Stimulated activated CD4-positive, alpha-beta T cell treated with anti-CD3 and anti-CD28 coated beads, Interleukin-4, amount 100 ng/mL, for 1 hour (primary cell): ENCODE measurements at regions not wholly inside any gene's neighbourhood (a gene's known extent, or its start where the extent isn't known, plus 50 kb on each side); places are given as distances from the start of the nearest gene placed in this dataset.

Experiments
- DNase-seq: peaks from one replicate; pipeline ENCODE4 v3.0.0-alpha.2; 2020

DNA sequence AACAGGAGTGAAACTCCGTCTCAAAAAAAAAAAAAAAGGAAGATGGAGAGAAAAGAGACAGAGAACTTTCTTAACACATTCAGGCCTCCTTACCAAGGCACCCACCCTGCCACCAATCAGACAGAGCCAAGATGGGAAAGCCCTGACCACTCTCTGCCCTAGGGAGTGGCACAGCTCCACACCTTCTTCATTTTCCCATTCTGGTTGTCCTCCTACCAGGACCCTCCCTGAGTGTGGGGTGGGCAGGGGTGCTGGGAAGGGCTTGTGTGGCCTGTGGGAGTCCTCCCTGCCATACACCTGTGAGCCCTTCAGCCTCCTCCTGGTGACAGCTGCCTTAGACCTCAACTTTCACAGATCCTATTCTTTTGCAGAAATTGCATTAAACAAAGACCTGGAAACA is 513.6 kb downstream of the BCL11B start:
- DNase-seq: no peak

DNA sequence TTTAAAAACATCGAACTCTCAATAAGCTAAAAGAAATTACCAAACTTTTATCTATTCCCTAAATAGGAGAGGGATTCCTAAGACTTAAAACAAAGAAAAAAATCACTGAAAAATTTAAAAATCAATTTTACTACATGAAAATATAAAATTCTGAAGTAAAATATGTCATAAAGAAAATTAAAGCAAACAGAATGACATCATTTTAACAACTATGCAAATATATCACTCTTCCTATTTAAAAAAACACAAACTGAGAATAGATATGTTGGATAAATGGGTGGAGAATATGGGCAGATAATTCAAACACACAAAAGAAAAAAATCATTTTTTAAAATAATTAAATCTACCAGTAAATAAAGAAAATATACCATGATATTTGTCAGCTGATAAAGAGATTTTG is 510.0 kb downstream of the BCL11B start:
- DNase-seq: no peak

GRCh38 chr14:98766818-98767217 is 505.2 kb downstream of the BCL11B start:
- DNase-seq: no peak

DNA sequence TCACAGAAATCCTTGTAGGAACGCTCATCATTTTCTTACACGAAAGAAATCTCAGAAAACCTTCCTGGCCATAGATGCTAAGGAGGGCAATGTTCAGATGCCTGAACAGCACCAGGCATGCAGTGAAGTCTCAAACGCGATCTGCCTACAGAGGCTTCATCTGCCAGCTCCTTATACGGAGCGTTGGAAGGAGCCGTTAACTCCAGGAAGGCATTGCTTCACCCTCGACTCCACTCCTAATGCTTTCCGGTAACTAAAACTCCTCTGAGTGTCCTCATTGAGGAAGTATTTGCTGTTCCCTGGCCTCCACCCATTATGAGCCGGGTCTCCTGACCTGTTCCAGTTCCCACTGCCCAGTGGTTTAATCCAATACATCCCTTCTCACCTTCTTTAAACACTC is 502.7 kb downstream of the BCL11B start:
- DNase-seq: no peak

GRCh38 chr14:98770151-98770550 is 501.8 kb downstream of the BCL11B start:
- DNase-seq: no peak

- DNase-seq: no peak
Observed at GRCh38 chr14:98773814-98774213, 498.2 kb downstream of the BCL11B start.

GRCh38 chr14:98775892-98776291 is 496.1 kb downstream of the BCL11B start:
- no peak for DNase-seq

- no peak for DNase-seq
Observed at GRCh38 chr14:98782062-98782461, 489.9 kb downstream of the BCL11B start.

DNA sequence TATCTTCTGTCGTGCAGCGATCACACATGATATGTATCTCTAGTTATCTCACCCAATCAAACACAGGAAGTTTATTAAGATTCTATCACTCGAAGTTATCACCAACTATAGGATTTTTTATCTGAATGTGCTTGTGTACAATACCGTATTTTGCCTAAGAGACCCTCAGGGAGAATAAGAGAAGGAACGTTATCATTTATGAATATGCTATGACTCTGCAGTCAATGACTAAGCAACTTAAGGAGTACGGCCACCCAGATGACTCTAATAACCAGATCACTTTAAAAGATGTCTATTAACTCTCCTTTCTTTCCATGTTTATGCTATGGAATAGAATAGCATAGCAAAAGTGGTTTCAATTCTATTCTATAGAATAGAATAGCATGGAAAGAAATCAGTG is 486.4 kb downstream of the BCL11B start:
- DNase-seq: no peak

- DNase-seq: no peak
Observed at GRCh38 chr14:98786456-98786855, 485.5 kb downstream of the BCL11B start.

GRCh38 chr14:98791661-98792060 is 480.3 kb downstream of the BCL11B start:
- no peak for DNase-seq

DNA sequence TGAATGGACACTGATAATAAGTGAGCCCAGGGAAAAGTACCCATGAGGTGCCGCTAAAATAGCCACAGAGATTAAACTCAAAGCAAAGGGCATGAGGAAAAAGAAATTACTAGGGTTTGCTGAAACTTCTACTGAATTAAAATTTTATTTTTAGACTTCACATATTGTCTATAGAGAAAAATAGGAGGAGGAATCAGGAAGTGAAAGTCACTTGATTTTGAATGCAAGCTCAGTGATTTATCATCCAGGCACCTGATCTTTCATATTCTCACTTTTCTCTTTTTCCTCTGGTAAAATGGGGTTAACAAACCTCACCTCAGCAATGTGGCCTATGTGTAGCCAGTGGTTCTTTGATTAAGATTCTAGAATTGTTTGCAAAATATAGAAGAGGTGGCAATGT is 479.8 kb downstream of the BCL11B start:
- DNase-seq: no peak

DNA sequence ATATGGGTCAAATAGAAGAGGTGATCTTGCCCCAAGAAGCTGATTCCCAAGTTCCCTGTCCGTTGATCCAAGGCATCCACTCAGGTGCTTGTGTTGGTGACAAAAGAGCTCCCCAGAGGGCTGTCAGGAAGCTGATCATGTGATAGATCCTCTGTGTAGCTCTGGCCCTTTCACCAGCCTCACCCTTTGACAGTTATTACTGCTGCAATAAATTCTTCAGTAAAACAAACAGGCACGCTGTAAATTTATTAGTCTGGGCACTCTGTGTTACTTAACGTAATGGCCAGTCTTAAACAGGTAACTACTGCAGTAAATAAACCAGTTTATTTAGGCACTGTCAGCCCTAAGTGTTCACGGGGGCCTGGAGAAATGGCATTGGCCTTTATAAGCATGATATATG is 473.9 kb downstream of the BCL11B start:
- DNase-seq: no peak

- no peak for DNase-seq
Observed at GRCh38 chr14:98799891-98800290, 472.1 kb downstream of the BCL11B start.

GRCh38 chr14:98802044-98802443 is 470.0 kb downstream of the BCL11B start:
- DNase-seq: no peak

DNA sequence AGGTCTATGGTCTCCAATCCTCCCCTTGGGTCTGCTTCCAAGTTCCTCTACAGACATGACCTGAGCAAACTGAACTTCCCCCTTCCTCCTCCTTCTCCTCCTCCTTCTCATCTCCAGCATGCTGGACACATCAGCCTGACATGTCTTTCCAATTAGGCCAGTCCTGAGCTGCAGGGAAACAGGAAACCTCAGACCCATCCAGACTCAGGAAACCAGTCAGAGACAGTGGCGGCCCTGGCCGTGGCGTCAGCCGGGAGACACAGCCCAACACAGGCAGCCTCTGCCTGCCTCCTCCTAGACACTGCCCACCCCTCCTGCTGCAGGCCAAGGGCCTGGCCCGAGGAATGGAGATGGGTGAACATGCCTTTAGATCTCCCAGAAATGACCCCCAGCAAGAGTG is 468.8 kb downstream of the BCL11B start:
- no peak for DNase-seq

- DNase-seq: no peak
Observed at GRCh38 chr14:98808494-98809407, 463.2 kb downstream of the BCL11B start.

- DNase-seq: no peak
Observed at GRCh38 chr14:98816195-98816594, 455.8 kb downstream of the BCL11B start.

DNA sequence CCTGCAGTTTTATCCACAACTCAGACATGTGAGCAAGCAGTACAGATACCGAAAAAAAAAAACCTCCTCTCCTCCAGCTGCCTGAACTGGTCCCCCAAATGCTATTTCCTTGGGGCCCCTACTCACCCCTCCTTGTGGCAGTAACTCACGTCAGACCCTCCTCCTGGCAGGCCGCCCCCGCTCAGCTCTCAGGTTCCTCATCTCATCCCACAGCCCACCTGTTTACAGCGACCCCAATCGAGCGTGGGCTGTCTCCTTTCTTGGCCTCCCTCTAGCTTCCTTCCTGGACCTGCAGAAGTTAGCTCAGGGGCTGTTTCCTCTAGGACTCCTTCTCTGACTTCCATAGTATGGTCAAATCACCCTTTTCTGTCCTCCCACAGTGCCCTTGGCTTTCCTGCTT is 455.3 kb downstream of the BCL11B start:
- no peak for DNase-seq

DNA sequence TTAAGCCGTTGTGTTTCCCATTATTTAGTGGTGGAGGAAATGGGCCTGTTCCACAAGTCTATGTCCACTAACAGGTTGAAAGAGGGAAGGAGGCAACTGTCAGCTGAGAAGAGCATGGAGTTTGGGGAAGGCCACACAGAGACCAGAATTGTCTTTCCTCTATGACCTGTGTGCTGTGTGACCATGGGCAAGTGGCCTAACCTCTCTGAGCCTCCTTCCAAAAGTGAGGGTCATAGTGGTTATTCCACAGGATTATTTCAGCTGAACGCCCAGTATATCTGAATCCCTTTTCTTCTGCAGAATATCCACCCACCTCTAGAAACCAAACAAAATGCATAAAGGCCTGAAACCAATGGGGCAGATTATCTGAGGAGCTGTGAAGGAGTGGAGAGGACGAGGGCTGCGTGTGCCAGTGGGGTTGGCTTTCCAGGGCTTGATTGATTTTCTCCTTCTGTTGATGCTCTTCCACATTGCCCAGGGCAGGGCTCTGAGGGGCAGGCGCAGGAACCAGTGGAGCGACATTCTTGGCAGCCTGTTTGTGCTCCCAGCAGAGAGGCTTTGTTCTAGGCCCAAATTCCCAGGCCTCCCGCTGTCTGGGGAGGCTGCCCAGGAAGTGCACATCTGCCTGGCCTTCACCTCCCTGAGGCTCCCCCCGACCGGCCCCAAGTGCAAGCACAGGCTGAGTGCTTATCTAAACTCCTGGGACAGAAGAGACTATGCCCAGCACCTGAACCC is 452.7 kb downstream of the BCL11B start:
- no peak for DNase-seq

GRCh38 chr14:98819867-98820206 is 452.2 kb downstream of the BCL11B start:
- no peak for DNase-seq

GRCh38 chr14:98822917-98823316 is 449.1 kb downstream of the BCL11B start:
- no peak for DNase-seq

GRCh38 chr14:98826618-98827017 is 445.4 kb downstream of the BCL11B start:
- no peak for DNase-seq

- DNase-seq: no peak
Observed at GRCh38 chr14:98834119-98834518, 437.9 kb downstream of the BCL11B start.
